Calu3 (cell line): ENCODE measurements at regions not wholly inside any gene's neighbourhood (a gene's known extent, or its start where the extent isn't known, plus 50 kb on each side); places are given as distances from the start of the nearest gene placed in this dataset.

Experiments
- BruUV-seq: library from RNA; stranded (reverse); fragments of 400-500 nt; replicated peaks from 2 replicates; lab custom pipeline; 2021; lab: Mats Ljungman, UMichigan
- CTCF ChIA-PET: fragments of 300-600 bp; sonication (Branson Sonifier 250); formaldehyde crosslinking; loops from one replicate; lab custom pipeline; 2022; ENCODE audit warnings: antibody characterized with exemption; lab: Charles Lee
- DNase-seq: peaks from one replicate; pipeline ENCODE4 v3.0.0; 2022
- H3K27ac Mint-ChIP-seq: one replicate; pipeline ENCODE4 v1.8.0; 2022; ENCODE audit warnings: mixed read lengths; ENCODE audit not compliant: unreplicated experiment
- H3K27me3 Mint-ChIP-seq: one replicate; pipeline ENCODE4 v1.8.0; 2022; ENCODE audit warnings: mixed read lengths; ENCODE audit not compliant: unreplicated experiment
- H3K36me3 Mint-ChIP-seq: one replicate; pipeline ENCODE4 v1.8.0; 2022; ENCODE audit warnings: mild to moderate bottlenecking, moderate library complexity, mixed read lengths; ENCODE audit not compliant: insufficient read depth, unreplicated experiment
- H3K4me1 Mint-ChIP-seq: one replicate; pipeline ENCODE4 v1.8.0; 2022; ENCODE audit warnings: mild to moderate bottlenecking, low read depth, mixed read lengths; ENCODE audit not compliant: unreplicated experiment
- H3K4me3 Mint-ChIP-seq: one replicate; pipeline ENCODE4 v1.8.0; 2022; ENCODE audit warnings: mild to moderate bottlenecking, low read depth, moderate library complexity, mixed read lengths; ENCODE audit not compliant: unreplicated experiment
- H3K9me3 Mint-ChIP-seq: one replicate; pipeline ENCODE4 v1.8.0; 2022; ENCODE audit warnings: low read depth, mixed read lengths; ENCODE audit not compliant: unreplicated experiment
- intact Hi-C: fragments of 100-400 bp; cut with micrococcal nuclease; formaldehyde crosslinking; loops from one replicate; pipeline ENCODE4 v1.10.0; 2022; ENCODE audit not compliant: unreplicated experiment
- TF ChIP-seq, protein P1 (sequence below): fragments of 200-600 bp; IDR thresholded peaks from one replicate; pipeline ENCODE4 v1.8.0; 2022; ENCODE audit warnings: antibody characterized with exemption; ENCODE audit not compliant: unreplicated experiment

DNA sequence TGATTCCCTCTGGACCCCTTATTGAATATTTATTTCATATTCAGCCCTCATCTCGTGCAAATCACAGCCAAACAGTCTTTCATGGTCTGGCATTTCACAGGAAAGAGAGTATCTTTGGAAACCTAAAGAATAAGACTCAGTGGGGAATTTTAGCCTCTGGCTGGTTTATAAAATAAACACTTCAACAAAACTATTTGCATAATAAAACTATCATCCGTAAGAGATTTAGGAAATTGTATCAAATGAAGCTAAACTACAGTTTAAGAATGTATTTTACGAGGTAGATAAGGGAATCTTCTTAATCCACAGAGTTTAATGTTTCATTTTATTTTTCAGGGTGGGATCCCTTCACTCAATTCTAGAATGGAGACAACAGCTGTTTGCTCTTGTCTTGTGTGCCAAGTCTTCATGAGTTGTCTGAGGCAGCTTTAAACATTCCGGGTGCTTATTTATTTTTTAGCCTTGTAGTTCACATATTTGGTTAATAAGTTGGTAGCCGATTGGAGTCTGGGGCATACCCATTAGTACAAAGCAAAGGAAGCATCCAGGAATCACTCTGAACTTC lies 634.4 kb upstream of the KLF12 start:
- no peak for DNase-seq
- intact Hi-C loops, result no loop called here
- TF ChIP-seq, protein P1, sequence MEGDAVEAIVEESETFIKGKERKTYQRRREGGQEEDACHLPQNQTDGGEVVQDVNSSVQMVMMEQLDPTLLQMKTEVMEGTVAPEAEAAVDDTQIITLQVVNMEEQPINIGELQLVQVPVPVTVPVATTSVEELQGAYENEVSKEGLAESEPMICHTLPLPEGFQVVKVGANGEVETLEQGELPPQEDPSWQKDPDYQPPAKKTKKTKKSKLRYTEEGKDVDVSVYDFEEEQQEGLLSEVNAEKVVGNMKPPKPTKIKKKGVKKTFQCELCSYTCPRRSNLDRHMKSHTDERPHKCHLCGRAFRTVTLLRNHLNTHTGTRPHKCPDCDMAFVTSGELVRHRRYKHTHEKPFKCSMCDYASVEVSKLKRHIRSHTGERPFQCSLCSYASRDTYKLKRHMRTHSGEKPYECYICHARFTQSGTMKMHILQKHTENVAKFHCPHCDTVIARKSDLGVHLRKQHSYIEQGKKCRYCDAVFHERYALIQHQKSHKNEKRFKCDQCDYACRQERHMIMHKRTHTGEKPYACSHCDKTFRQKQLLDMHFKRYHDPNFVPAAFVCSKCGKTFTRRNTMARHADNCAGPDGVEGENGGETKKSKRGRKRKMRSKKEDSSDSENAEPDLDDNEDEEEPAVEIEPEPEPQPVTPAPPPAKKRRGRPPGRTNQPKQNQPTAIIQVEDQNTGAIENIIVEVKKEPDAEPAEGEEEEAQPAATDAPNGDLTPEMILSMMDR, result no peak
- Mint-ChIP-seq H3K9me3 (peaks cover under 1% of the 10 kb centered on the region), H3K4me1 (no peaks in the 10 kb centered on the region), H3K36me3 (no peaks in the 10 kb centered on the region), H3K27me3 (no peaks in the 10 kb centered on the region), H3K4me3 (no peak overlapping the region), H3K27ac (no peak overlapping the region)
- CTCF ChIA-PET, result no interaction called here
- no TSS peak for BruUV-seq

DNA sequence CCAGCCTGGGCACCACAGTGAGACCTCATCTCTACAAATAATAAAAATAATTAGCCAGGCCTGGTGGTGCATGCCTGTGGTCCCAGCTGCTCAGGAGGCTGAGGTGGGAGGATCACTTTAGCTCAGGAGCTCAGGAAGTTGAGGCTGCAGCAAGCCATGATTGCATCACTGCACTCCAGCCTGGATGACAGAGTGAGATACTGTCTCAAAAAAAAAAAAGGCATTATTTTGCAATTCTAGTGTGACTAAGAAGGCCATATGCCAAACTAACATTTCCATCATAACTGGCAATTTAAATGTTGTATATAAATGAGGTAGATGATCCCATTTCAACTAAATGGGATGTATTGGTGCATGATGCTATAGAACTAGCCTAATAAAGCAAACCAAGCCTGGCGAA lies 632.8 kb upstream of the KLF12 start:
- BruUV-seq, result no TSS peak
- CTCF ChIA-PET, result no interaction called here
- H3K27ac Mint-ChIP-seq, result no peak overlapping the region

DNA sequence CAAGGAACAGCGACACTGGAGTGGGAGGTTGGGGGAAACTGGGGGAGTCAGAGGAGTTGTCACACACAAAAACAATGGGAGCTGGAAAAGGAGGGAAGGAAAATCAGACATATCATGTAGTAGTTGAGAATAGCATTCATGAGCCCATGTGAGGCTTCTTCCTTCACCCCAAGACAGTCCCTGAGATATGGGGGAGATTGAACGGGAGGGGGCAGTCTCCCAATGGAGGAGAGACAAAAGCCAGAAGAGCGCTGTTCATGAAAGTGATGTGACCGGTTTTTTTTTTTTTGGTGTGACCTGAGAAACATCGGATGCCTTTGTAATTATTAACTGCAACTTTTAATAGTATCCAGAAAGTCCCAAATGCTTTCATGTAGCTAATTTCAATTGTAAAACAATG lies 631.8 kb upstream of the KLF12 start:
- no TSS peak for BruUV-seq
- TF ChIP-seq, protein P1, result no peak
- CTCF ChIA-PET, result interaction anchor here (0.7 kb wide), 1 partner anchor 1433 kb away, joined by 5 read pairs; no protein-coding TSS in a partner anchor
- no peaks in the 10 kb centered on the region for H3K27me3 Mint-ChIP-seq
- H3K9me3 Mint-ChIP-seq, result no peaks in the 10 kb centered on the region
- no peak overlapping the region for H3K27ac Mint-ChIP-seq
- intact Hi-C loops, result no loop called here
- H3K36me3 Mint-ChIP-seq, result no peaks in the 10 kb centered on the region
- DNase-seq, result no peak
- H3K4me1 Mint-ChIP-seq, result no peaks in the 10 kb centered on the region
- H3K4me3 Mint-ChIP-seq, result no peak overlapping the region

More for the DNA sequence above, 632.8 kb upstream of the KLF12 start:
- DNase-seq, result no peak
- intact Hi-C loops, result no loop called here
- H3K4me1 Mint-ChIP-seq, result no peaks in the 10 kb centered on the region
- H3K9me3 Mint-ChIP-seq, result no peaks in the 10 kb centered on the region
- no peaks in the 10 kb centered on the region for H3K27me3 Mint-ChIP-seq
- TF ChIP-seq, protein P1, result no peak
- H3K4me3 Mint-ChIP-seq, result no peak overlapping the region
- H3K36me3 Mint-ChIP-seq, result no peaks in the 10 kb centered on the region

DNA sequence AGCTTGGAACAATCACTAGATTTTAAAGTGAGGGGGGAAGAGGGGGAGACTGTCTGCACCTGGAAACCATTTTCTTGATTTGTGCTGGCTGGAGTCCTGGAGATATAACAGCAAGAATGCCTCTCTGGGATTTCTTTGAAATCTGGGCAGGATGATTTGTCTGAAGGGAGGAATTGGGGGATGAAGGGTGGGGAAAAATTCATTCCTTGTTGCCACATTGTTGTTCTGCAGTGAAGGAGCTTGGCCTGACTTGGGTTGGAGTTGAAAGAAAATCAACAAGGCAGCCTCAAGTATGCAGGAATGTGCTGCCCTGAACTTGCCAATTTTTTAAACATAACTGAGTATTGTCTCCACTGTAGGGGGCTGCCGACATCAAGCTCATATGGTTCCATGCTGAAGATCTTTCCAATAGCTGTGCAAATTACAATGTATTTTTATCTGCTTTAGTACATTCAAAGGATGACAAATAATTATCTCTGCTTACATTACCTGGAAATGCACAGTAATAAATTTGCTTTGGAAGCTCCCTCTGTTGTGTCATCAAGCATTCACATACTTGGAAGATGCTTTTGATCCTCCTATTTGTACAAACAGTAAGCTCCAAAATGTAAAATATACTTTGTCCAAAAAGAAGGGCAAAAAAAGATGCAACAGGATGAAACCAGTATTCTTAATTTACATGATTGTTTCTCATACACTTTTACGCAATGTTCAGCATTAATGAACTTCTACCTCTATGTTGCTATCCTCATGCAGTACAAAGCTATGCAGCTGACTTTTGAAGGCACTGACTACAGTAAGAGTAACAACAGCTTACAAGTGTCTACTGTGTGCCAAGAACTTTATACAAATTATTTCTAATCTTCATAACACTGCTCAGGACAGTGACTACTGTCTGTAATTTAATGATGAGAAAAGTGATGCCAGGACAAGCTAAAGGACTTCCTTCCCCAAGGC lies 627.9 kb upstream of the KLF12 start:
- no peak overlapping the region for H3K27ac Mint-ChIP-seq
- no peak for DNase-seq
- no peaks in the 10 kb centered on the region for H3K36me3 Mint-ChIP-seq
- no peaks in the 10 kb centered on the region for H3K4me1 Mint-ChIP-seq
- H3K27me3 Mint-ChIP-seq, result no peaks in the 10 kb centered on the region
- H3K4me3 Mint-ChIP-seq, result no peak overlapping the region
- no peaks in the 10 kb centered on the region for H3K9me3 Mint-ChIP-seq
- TF ChIP-seq, protein P1, result no peak
- BruUV-seq, result no TSS peak
- CTCF ChIA-PET, result no interaction called here
- intact Hi-C loops, result no loop called here
